Activated T-cell treated with anti-CD3 and anti-CD28 coated beads, Interleukin-2, amount 50 U/mL, for 24 hours (primary cell): ENCODE measurements at regions not wholly inside any gene's neighbourhood (a gene's known extent, or its start where the extent isn't known, plus 50 kb on each side); places are given as distances from the start of the nearest gene placed in this dataset.
A peak's percentile ranks its signal among the peaks of the same experiment; 100 is the strongest.

Source experiments
- DNase-seq: peaks from one replicate; pipeline ENCODE4 v3.0.0-alpha.2; 2020
- H3K27ac Mint-ChIP-seq: 2 replicates; pipeline ENCODE4 v1.8.0; 2020; ENCODE audit warnings: mild to moderate bottlenecking, mixed read lengths
- H3K27me3 Mint-ChIP-seq: 2 replicates; pipeline ENCODE4 v1.8.0; 2020; ENCODE audit warnings: mixed read lengths
- H3K36me3 Mint-ChIP-seq: 2 replicates; pipeline ENCODE4 v1.8.0; 2020; ENCODE audit warnings: low read depth, mixed read lengths
- H3K4me1 Mint-ChIP-seq: 2 replicates; pipeline ENCODE4 v1.8.0; 2020; ENCODE audit warnings: low read depth, mixed read lengths
- H3K4me3 Mint-ChIP-seq: 2 replicates; pipeline ENCODE4 v1.8.0; 2020; ENCODE audit warnings: mild to moderate bottlenecking, moderate library complexity, mixed read lengths
- H3K9me3 Mint-ChIP-seq: 2 replicates; pipeline ENCODE4 v1.8.0; 2020; ENCODE audit warnings: mixed read lengths

GRCh38 chr6:138680085-138680484 is 93.5 kb upstream of the CCDC28A start:
- Mint-ChIP-seq H3K27me3 (peaks cover 7% of the 10 kb centered on the region), H3K4me3 (no peak overlapping the region), H3K4me1 (no peaks in the 10 kb centered on the region)

GRCh38 chr6:138681627-138682026 is 91.9 kb upstream of the CCDC28A start:
- no peak for DNase-seq
- Mint-ChIP-seq H3K9me3 (no peaks in the 10 kb centered on the region), H3K36me3 (no peaks in the 10 kb centered on the region), H3K27ac (no peak overlapping the region), H3K27me3 (peaks cover 5% of the 10 kb centered on the region), H3K4me1 (no peaks in the 10 kb centered on the region), H3K4me3 (no peak overlapping the region)

More at GRCh38 chr6:138680085-138680484, 93.5 kb upstream of the CCDC28A start:
- Mint-ChIP-seq H3K36me3 (no peaks in the 10 kb centered on the region), H3K9me3 (no peaks in the 10 kb centered on the region), H3K27ac (no peak overlapping the region)
- DNase-seq, result no peak

GRCh38 chr6:138682704-138683527 is 90.7 kb upstream of the CCDC28A start:
- H3K27ac Mint-ChIP-seq, result no peak overlapping the region
- H3K9me3 Mint-ChIP-seq, result no peaks in the 10 kb centered on the region
- no peak for DNase-seq
- peaks cover 5% of the 10 kb centered on the region for H3K27me3 Mint-ChIP-seq
- no peak overlapping the region for H3K4me3 Mint-ChIP-seq
- H3K4me1 Mint-ChIP-seq, result no peaks in the 10 kb centered on the region
- H3K36me3 Mint-ChIP-seq, result no peaks in the 10 kb centered on the region

GRCh38 chr6:138685257-138685656 is 88.3 kb upstream of the CCDC28A start:
- Mint-ChIP-seq H3K4me3 (no peak overlapping the region), H3K27me3 (peaks cover 14% of the 10 kb centered on the region)
- DNase-seq, result no peak

GRCh38 chr6:138685781-138686180 is 87.8 kb upstream of the CCDC28A start:
- Mint-ChIP-seq H3K36me3 (no peaks in the 10 kb centered on the region), H3K4me1 (no peaks in the 10 kb centered on the region), H3K27ac (no peak overlapping the region), H3K4me3 (no peak overlapping the region), H3K9me3 (no peaks in the 10 kb centered on the region), H3K27me3 (peaks cover 17% of the 10 kb centered on the region)
- no peak for DNase-seq

More at GRCh38 chr6:138685257-138685656, 88.3 kb upstream of the CCDC28A start:
- Mint-ChIP-seq H3K36me3 (no peaks in the 10 kb centered on the region), H3K9me3 (no peaks in the 10 kb centered on the region), H3K4me1 (no peaks in the 10 kb centered on the region), H3K27ac (no peak overlapping the region)

GRCh38 chr6:138688580-138688979 is 85.0 kb upstream of the CCDC28A start:
- Mint-ChIP-seq H3K27me3 (peaks cover 32% of the 10 kb centered on the region), H3K27ac (no peak overlapping the region), H3K4me3 (no peak overlapping the region), H3K9me3 (no peaks in the 10 kb centered on the region), H3K4me1 (peaks cover 8% of the 10 kb centered on the region), H3K36me3 (no peaks in the 10 kb centered on the region)
- DNase-seq, result no peak

- Mint-ChIP-seq H3K27me3 (peaks cover 44% of the 10 kb centered on the region), H3K36me3 (no peaks in the 10 kb centered on the region), H3K4me1 (peaks cover 10% of the 10 kb centered on the region), H3K9me3 (no peaks in the 10 kb centered on the region), H3K4me3 (no peak overlapping the region), H3K27ac (no peak overlapping the region)
- no peak for DNase-seq
Measured at GRCh38 chr6:138689849-138690248, 83.7 kb upstream of the CCDC28A start.

GRCh38 chr6:138690975-138691594 is 82.5 kb upstream of the CCDC28A start:
- no peak for DNase-seq
- Mint-ChIP-seq H3K36me3 (no peaks in the 10 kb centered on the region), H3K27me3 (peaks cover 55% of the 10 kb centered on the region), H3K4me1 (peaks cover 10% of the 10 kb centered on the region), H3K9me3 (no peaks in the 10 kb centered on the region), H3K27ac (no peak overlapping the region), H3K4me3 (peak overlapping the region; percentile 66)

- Mint-ChIP-seq H3K9me3 (no peaks in the 10 kb centered on the region), H3K27ac (no peak overlapping the region), H3K4me3 (peak overlapping the region; percentile 66), H3K4me1 (peaks cover 10% of the 10 kb centered on the region), H3K36me3 (no peaks in the 10 kb centered on the region), H3K27me3 (peaks cover 59% of the 10 kb centered on the region)
- DNase-seq, result no peak
Measured at GRCh38 chr6:138691595-138692057, 81.9 kb upstream of the CCDC28A start.

- Mint-ChIP-seq H3K27ac (no peak overlapping the region), H3K4me3 (peak overlapping the region; percentile 66), H3K36me3 (no peaks in the 10 kb centered on the region), H3K9me3 (no peaks in the 10 kb centered on the region), H3K4me1 (peaks cover 10% of the 10 kb centered on the region), H3K27me3 (peaks cover 65% of the 10 kb centered on the region)
- DNase-seq, result peak; percentile 80
Measured at GRCh38 chr6:138692058-138692977, 81.3 kb upstream of the CCDC28A start.

GRCh38 chr6:138692978-138693909 is 80.3 kb upstream of the CCDC28A start:
- H3K27me3 Mint-ChIP-seq, result peaks cover 65% of the 10 kb centered on the region
- H3K4me3 Mint-ChIP-seq, result peak overlapping the region; percentile 78
- DNase-seq, result peak; percentile 64
- H3K4me1 Mint-ChIP-seq, result peaks cover 10% of the 10 kb centered on the region
- H3K36me3 Mint-ChIP-seq, result no peaks in the 10 kb centered on the region
- peak overlapping the region; percentile 29 for H3K27ac Mint-ChIP-seq
- H3K9me3 Mint-ChIP-seq, result no peaks in the 10 kb centered on the region

GRCh38 chr6:138695193-138695592 is 78.4 kb upstream of the CCDC28A start:
- no peak for DNase-seq
- H3K36me3 Mint-ChIP-seq, result no peaks in the 10 kb centered on the region
- no peak overlapping the region for H3K4me3 Mint-ChIP-seq
- H3K27ac Mint-ChIP-seq, result no peak overlapping the region
- peaks cover 10% of the 10 kb centered on the region for H3K4me1 Mint-ChIP-seq
- H3K9me3 Mint-ChIP-seq, result no peaks in the 10 kb centered on the region
- peaks cover 56% of the 10 kb centered on the region for H3K27me3 Mint-ChIP-seq

GRCh38 chr6:138714493-138714892 is 59.1 kb upstream of the CCDC28A start:
- Mint-ChIP-seq H3K4me1 (no peaks in the 10 kb centered on the region), H3K4me3 (no peak overlapping the region), H3K36me3 (no peaks in the 10 kb centered on the region), H3K27me3 (peaks cover 33% of the 10 kb centered on the region), H3K27ac (no peak overlapping the region), H3K9me3 (peaks cover 14% of the 10 kb centered on the region)
- DNase-seq, result no peak
